IPS DF 4.7 (cell line): ENCODE measurements at regions not wholly inside any gene's neighbourhood (a gene's known extent, or its start where the extent isn't known, plus 50 kb on each side); places are given as distances from the start of the nearest gene placed in this dataset.
"Not testable (repeated sequence)": the region's sequence is repeated elsewhere in the genome, so short reads cannot be mapped to it uniquely, and the experiment has no call there.

Source experiments
- DNase-seq: peaks from one replicate; pipeline ENCODE4 v3.0.0-alpha.2; 2013; ENCODE audit warnings: low spot score; ENCODE audit errors: extremely low read depth

GRCh38 chr1:235059221-235059620 is 69.4 kb downstream of the TOMM20 start:
- no peak for DNase-seq

- DNase-seq, result no peak
Measured at GRCh38 chr1:235058695-235059094, 69.9 kb downstream of the TOMM20 start.

DNA sequence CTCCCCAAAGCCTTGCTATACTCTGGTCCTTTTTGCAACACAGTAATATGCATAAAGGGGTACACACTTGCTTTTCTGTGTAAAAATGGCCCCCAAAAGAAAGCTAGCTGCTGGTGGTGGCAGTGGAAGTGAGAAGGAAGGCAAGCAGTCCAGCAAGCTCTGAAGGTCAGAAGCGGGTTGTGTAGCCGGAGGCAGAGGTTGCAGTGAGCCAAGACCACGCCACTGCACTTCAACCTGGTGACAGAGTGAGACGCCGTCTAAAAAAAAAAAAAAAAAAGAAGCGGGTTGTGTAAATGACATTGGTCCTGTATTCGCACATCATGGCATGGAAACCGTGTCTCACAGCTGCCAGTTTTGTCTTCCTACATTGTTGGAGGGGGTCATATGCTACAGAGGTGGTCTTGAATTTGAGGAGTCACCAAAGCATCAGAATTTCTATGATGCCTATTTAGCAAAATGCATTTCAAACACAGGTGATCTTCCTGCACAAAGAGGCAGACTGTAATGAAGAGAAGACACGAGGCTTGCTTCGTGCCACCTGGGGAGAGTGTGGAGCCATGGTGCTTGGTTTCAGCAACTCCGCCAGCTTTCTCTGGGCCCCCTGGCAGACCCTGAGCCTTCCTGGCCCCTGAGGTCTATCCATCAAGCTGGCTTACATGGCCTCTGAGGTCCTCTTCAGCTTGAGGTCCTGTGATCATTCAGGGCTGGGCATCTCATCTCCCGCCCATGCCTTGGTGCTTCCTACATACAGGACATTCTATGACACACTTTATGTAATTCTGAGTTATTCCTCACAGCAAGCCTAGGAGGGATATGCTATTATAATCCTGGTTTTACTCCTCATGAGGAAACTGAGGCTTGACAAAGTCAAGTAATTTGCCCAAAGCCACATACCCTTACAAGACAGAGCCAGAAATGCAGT is 71.0 kb downstream of the TOMM20 start:
- DNase-seq, result no peak

GRCh38 chr1:235056937-235057336 is 71.7 kb downstream of the TOMM20 start:
- DNase-seq, result no peak

GRCh38 chr1:235054936-235055335 is 73.7 kb downstream of the TOMM20 start:
- no peak for DNase-seq

- DNase-seq, result no peak
Measured at GRCh38 chr1:235054466-235054865, 74.2 kb downstream of the TOMM20 start.

- no peak for DNase-seq
Measured at GRCh38 chr1:235052067-235053008, 76.3 kb downstream of the TOMM20 start.

DNA sequence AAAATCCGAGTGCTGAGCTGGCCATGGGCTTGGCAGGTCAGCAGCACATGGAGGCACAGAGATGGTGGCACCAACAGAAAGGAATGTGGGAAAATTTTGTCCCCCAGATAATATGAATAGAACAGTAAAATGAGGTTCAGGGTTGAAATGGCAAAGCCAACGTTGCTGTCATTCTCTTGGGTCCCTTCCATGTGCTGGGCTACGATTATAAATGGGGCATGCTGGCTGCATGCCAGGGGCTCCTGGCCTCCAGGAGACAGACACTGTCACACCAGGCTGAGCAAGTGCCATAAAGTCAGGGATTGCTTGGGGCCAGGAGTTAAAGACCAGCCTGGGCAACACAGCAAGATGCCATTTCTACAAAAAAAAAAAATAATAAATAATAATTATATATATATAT is 77.1 kb downstream of the TOMM20 start:
- no peak for DNase-seq

- no peak for DNase-seq
Measured at GRCh38 chr1:235050911-235051360, 77.7 kb downstream of the TOMM20 start.

GRCh38 chr1:235049716-235050378 is 78.8 kb downstream of the TOMM20 start:
- DNase-seq, result not testable (repeated sequence)

DNA sequence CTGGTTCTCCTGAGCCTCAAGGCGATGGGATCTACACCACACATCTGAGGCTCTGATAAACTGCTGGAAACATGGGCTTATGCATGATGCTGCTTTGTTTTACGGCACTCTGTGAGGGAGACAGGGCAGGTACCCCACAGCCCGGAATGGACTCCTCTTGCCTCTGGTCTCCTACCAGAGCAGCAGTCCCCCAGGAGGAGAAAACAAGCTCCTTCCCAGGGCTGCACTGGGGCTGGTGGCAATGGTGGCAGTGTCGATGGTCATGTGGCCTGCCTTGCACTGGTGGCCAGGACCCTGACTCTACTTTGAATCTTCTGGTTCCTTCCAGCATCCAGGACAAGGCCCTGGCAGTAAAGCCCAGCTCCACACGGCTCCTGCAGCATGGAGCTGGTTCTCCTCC is 79.4 kb downstream of the TOMM20 start:
- no peak for DNase-seq

DNA sequence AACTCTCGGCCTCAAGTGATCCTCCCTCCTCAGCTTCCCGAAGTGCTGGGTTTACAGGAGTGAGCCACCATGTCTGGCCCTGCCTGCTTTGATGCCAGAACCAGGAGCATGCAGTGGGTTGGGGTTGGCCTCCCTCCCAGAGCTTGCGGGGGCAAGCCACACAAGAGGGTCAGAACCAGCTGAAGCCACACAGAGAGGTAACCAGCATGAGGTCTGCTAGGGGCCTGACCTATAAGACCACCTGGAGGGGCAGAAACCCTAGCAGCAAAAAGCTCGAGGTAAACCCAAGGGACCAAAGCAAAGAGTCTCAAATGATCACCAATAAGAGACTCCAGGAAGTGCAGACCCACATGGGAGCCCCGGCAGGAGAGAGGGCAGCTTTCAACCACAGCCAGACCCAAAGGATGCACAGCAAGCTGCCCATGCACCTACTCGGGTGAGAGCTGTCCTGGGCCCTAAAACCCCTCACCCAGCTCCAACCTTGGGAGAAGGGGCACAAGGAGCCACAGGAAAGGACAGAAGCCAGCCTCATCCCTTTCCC is 81.2 kb downstream of the TOMM20 start:
- DNase-seq, result no peak

DNA sequence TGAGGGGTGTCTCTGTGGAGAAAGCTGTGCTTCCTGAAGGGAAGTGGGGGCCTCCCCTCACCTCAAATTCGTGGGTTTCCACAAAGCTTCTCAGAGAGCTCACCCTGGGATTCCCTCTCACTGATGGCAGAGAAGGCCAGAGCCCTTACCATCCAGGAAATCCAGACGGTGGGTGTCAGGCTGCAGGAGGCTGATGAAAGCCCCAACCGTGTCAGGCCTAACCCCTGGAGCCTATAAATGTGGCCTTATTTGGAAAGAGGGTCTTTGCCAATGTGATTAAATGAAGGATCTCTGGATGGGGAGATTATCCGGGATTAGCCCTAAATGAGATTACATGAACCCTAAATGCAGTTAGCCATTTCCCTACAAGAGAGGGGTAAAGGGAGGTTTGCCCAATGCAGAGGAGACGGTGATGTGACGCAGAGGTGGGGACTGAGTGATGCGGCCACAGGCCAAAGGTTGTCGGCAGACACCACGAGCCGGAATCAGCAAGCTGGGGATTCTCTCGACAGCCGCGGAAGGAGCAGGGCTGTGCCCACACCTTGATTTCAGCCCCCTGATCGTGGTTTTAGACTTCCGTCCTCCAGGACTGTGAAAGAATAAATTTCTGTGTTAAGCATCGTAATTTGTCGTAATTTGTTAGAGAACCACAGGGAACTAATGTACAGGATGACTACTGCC is 82.6 kb downstream of the TOMM20 start:
- DNase-seq, result no peak

DNA sequence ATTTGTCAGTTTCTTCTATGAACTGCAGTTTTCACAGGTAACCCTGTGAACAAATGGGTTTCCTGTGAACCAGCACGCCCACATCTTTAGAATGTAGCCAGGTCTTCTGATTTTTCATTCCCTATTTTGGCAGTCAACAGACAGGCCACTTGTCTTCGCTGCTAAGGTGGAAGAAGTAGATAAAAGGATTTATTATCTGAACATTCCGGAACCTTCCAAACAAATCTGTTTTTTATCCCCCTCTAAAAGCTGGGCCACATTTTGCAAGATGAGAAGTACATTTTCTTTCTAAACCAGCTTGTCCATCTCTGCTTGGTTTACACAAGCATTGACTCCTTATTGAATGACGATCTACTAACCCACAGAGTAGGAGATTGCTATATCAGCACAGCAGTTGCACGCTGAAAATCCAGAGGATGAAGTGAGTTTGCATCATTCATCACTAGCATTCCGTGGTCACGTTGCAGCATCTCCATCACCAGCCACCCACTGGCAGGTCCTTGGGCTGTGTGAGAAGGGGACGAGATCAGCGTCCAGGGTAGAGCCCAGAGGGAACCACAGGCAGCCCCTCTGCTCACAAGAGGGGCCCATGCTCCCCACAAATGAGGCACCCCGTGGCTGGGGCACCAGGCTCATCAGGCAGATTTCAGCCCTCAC is 83.5 kb downstream of the TOMM20 start:
- no peak for DNase-seq

GRCh38 chr1:235043234-235043633 is 85.4 kb downstream of the TOMM20 start:
- no peak for DNase-seq

- no peak for DNase-seq
Measured at GRCh38 chr1:235038701-235039100, 89.9 kb downstream of the TOMM20 start.

GRCh38 chr1:235035928-235036327 is 92.7 kb downstream of the TOMM20 start:
- DNase-seq, result no peak

GRCh38 chr1:235030919-235031596 is 97.6 kb downstream of the TOMM20 start:
- no peak for DNase-seq

DNA sequence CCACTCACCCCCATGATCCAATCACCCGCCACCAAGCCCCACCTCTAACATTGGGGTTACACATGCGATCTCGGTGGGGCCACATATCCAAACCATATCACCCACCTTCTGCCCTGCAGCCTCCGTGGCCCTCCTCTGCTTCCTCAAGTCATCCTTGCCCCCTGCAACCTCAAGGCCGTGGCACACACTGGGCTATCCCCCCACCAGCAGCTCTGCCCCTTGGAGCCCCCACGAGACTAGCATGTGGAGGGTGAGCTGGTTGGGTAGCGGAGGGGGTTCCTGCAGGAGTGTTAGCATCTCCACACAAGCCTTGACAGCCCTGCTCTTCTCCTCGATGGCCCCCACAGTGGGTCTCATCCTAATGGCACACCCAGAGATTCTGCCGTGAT is 100.8 kb downstream of the TOMM20 start:
- no peak for DNase-seq
